Body of pancreas (tissue), 4 donors: ENCODE measurements at regions not wholly inside any gene's neighbourhood (a gene's known extent, or its start where the extent isn't known, plus 50 kb on each side); places are given as distances from the start of the nearest gene placed in this dataset.

Experiments
- ATAC-seq: fragments of 150-250 bp; one replicate; pipeline ENCODE4 v1.9.1; 2016
- DNase-seq, 4 donors: peaks; one replicate each; pipeline ENCODE4 v3.0.0-alpha.2; 2019
- H3K27ac ChIP-seq, 4 donors: fragments of 200-600 bp; sonication (generic); 1 replicate in 3 of 4; 2 replicates in 1 of 4; pipeline versions ENCODE4 v1.5.1 to v1.6.1; 2016 to 2019; ENCODE audit warnings: mild to moderate bottlenecking in 1 of 4, mixed read lengths in 1 of 4, moderate library complexity in 1 of 4
- H3K27me3 ChIP-seq, 2 donors: fragments of 200-600 bp; sonication (generic); one replicate each; pipeline ENCODE4 v1.6.0; 2016; ENCODE audit warnings: mild to moderate bottlenecking in 1 of 2
- H3K36me3 ChIP-seq, 2 donors: fragments of 200-600 bp; sonication (generic); replicated peaks in 1 of 2; 2 replicates each; pipeline ENCODE4 v1.5.1; 2016; ENCODE audit warnings: low read depth in 2 of 2; ENCODE audit not compliant: insufficient read depth in 1 of 2
- H3K4me1 ChIP-seq: fragments of 200-600 bp; sonication (generic); one replicate; pipeline ENCODE4 v1.6.0; 2016
- H3K4me3 ChIP-seq, 2 donors: fragments of 200-600 bp; sonication (generic); 1 replicate in 1 of 2; 2 replicates in 1 of 2; pipeline ENCODE4 v1.5.1; 2016 to 2019
- H3K9me3 ChIP-seq, 3 donors: fragments of 200-600 bp; sonication (generic); 1 replicate in 2 of 3; 2 replicates in 1 of 3; pipeline ENCODE4 v1.5.1; 2016
- POLR2A ChIP-seq, 3 donors: fragments of 450-650 bp; IDR thresholded peaks; one replicate each; pipeline ENCODE4 v1.6.1; 2016; ENCODE audit warnings: antibody characterized with exemption in 3 of 3, mild to moderate bottlenecking in 2 of 3
- WGBS, 2 donors: methylation state at CpG; one replicate each; pipeline ENCODE4 v1.1.5; 2017; 5-methylcytosine and 5-hydroxymethylcytosine counted together
- intact Hi-C: fragments of 100-400 bp; cut with DNase I; formaldehyde crosslinking; loops from one replicate; pipeline ENCODE4 v1.15.1; 2023
- TF ChIP-seq, protein P1 (sequence below), 7 experiments: fragments of 450-650 bp in 4 of 7; fragments of 200-600 bp in 3 of 7; sonication (generic) in 3 of 7; IDR thresholded peaks; one replicate each; pipeline ENCODE4 v1.5.1; 2016 to 2019; ENCODE audit warnings: antibody characterized with exemption in 7 of 7

DNA sequence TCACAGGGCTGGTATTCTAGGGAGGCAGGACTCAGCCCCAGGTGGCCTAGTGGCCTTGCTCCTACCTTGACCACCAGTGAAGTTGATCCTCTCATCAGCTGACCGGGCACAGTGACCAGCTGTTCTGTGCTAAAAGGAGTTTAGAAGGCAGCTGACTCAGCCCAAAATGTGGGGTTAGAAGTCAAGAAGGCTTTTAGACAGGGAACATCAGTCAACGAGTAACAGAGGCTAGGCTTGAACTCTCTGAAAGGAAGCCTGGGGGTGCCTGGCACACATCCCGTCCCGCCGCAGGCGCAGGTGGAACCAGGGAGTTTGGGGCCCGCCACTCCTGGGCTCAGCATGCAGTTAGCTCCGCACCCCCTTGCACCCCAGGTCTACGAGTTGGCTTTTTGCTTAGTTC, 114.9 kb upstream of the SLC45A1 start:
- intact Hi-C loops: no loop called here
- WGBS, 2 donors: 90 to 95% methylated on average over 2 to 9 of the region's 9 CpGs
- DNase-seq: peak in 1 of 4 donors; percentile 19

GRCh38 chr1:8202182-8202905, 115.6 kb upstream of the SLC45A1 start:
- TF ChIP-seq, protein P1, sequence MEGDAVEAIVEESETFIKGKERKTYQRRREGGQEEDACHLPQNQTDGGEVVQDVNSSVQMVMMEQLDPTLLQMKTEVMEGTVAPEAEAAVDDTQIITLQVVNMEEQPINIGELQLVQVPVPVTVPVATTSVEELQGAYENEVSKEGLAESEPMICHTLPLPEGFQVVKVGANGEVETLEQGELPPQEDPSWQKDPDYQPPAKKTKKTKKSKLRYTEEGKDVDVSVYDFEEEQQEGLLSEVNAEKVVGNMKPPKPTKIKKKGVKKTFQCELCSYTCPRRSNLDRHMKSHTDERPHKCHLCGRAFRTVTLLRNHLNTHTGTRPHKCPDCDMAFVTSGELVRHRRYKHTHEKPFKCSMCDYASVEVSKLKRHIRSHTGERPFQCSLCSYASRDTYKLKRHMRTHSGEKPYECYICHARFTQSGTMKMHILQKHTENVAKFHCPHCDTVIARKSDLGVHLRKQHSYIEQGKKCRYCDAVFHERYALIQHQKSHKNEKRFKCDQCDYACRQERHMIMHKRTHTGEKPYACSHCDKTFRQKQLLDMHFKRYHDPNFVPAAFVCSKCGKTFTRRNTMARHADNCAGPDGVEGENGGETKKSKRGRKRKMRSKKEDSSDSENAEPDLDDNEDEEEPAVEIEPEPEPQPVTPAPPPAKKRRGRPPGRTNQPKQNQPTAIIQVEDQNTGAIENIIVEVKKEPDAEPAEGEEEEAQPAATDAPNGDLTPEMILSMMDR (IDR thresholded peaks at IDR 0.05): no peak
- TF ChIP-seq POLR2A (IDR thresholded peaks at IDR 0.05): peak in 1 of 3 donors; percentile 8
- ATAC-seq (peak; percentile 84), DNase-seq (peak; percentile 65 to 84 (median 80))
- intact Hi-C loops: no loop called here
- Histone ChIP-seq H3K27me3 (no peaks in the 10 kb centered on the region), H3K4me3 (no peak overlapping the region), H3K27ac (peak overlapping the region; percentile 63 to 82 (median 74)), H3K4me1 (peaks cover 29% of the 10 kb centered on the region), H3K36me3 (no peaks in the 10 kb centered on the region), H3K9me3 (no peaks in the 10 kb centered on the region)
- WGBS, 2 donors: 45 to 47% methylated on average over 16 to 19 of the region's 19 CpGs

More for the DNA sequence above, 114.9 kb upstream of the SLC45A1 start:
- no peaks in the 10 kb centered on the region for H3K36me3 ChIP-seq
- H3K4me3 ChIP-seq: no peak overlapping the region
- H3K4me1 ChIP-seq: peaks cover 25% of the 10 kb centered on the region
- no peak for TF ChIP-seq POLR2A (IDR thresholded peaks at IDR 0.05)
- TF ChIP-seq, protein P1 (IDR thresholded peaks at IDR 0.05): no peak
- peak overlapping the region; percentile 63 to 82 (median 74) for H3K27ac ChIP-seq
- ATAC-seq: no peak
- no peaks in the 10 kb centered on the region for H3K27me3 ChIP-seq
- H3K9me3 ChIP-seq: no peaks in the 10 kb centered on the region

DNA sequence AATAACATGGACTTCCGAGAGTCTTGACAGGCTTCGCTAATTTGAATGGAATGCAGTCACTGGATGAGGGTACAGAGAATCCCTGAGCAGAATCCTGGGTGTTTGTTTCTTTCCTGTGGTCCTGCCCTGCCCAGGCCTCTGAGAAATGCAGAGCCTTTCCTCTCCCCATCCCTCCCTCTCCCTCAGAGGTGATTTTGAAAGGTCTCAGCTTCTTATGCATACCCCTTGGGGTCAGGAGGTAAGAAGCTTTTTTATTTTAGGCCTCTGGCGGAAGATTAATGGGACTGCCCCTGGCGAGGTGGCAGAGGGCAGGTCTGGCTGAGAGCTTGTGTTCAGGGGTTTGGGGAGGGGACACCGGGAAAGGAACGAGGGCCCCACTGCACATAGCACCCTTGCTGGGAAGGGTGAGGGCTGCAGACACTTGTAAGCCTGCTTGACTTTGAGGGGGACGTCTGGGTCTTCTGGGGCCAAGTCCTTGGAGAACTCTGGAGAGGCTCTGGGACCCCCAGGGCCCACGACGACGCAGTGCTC, 116.5 kb upstream of the SLC45A1 start:
- peak; percentile 29 for ATAC-seq
- Histone ChIP-seq H3K27ac (peak overlapping the region; percentile 63 to 82 (median 74)), H3K4me3 (no peak overlapping the region), H3K36me3 (no peaks in the 10 kb centered on the region), H3K27me3 (no peaks in the 10 kb centered on the region), H3K9me3 (no peaks in the 10 kb centered on the region), H3K4me1 (peaks cover 29% of the 10 kb centered on the region)
- DNase-seq: peak in 1 of 4 donors; percentile 20
- WGBS, 2 donors: 71 to 84% methylated on average over 6 to 10 of the region's 10 CpGs
- TF ChIP-seq POLR2A (IDR thresholded peaks at IDR 0.05): peak in 2 of 3 donors; percentile 30 to 36
- TF ChIP-seq, protein P1 (IDR thresholded peaks at IDR 0.05): no peak
- intact Hi-C loops: no loop called here

DNA sequence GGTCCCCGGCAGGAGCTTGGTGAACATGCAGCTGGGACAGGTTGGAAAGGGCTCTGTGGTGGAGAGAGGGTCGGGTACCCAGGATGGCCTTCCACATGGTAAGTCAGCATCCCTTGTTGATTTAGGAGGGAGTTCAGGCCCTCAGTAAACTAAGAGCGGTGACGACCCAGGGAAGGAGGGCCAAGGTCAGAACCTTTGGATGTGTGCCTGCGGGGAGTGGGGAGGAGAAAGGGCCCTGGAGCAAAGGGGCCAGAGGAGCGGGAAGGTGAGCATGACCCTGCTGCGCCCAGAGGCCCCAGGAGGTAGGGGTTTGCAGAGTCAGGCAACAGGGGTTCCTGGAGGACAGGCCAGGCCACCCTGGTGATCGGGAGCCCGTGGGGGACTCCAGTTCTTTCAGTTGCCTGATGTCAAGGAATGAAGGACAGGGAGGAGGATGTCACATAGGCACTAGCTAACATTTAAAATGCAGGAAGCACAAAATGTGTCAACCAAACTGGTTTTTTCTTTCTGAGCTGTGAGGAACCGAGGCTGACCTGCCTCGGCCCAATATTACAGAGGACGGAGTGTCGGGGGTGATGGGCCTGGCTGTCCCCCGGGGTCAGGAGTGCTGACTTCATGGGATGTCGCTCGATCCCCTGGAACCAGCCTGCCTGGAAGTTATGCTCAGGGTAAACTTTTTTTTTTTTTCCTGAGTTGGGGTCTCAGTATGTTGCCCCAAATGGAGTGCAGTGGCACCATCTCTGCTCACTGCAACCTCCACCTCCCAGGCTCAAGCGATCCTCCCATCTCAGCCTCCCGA, 117.4 kb upstream of the SLC45A1 start:
- H3K27me3 ChIP-seq: no peaks in the 10 kb centered on the region
- 83% methylated on average over 17 to 18 of the region's 18 CpGs for WGBS, 2 donors
- ATAC-seq (no peak), DNase-seq (no peak)
- H3K27ac ChIP-seq: peak overlapping the region in 3 of 4 donors; percentile 71 to 82 (median 78)
- no peak overlapping the region for H3K4me3 ChIP-seq
- no peak for TF ChIP-seq POLR2A (IDR thresholded peaks at IDR 0.05)
- TF ChIP-seq, protein P1 (IDR thresholded peaks at IDR 0.05): no peak
- H3K36me3 ChIP-seq: no peaks in the 10 kb centered on the region
- peaks cover 29% of the 10 kb centered on the region for H3K4me1 ChIP-seq
- intact Hi-C loops: no loop called here
- H3K9me3 ChIP-seq: no peaks in the 10 kb centered on the region
